IMR-90 (cell line): ENCODE measurements at regions not wholly inside any gene's neighbourhood (a gene's known extent, or its start where the extent isn't known, plus 50 kb on each side); places are given as distances from the start of the nearest gene placed in this dataset.

Experiments
- ATAC-seq: fragments of 200-7000 bp; cut with Tn5 transposase; 2 replicates; pipeline ENCODE4 v1.9.1; 2020; ENCODE audit warnings: low read depth, mild to moderate bottlenecking, moderate library complexity
- BruUV-seq: library from RNA; stranded (reverse); fragments of 400-500 nt; replicated peaks from 2 replicates; lab custom pipeline; 2021; lab: Mats Ljungman, UMichigan
- CTCF ChIA-PET: fragments of 300-600 bp; formaldehyde crosslinking; extraction: SDS; loops from one replicate; lab custom pipeline; 2021; ENCODE audit warnings: antibody characterized with exemption; lab: Yijun Ruan, JAX
- POLR2A ChIA-PET: fragments of 300-600 bp; sonication (Branson Sonifier 250); formaldehyde crosslinking; loops from one replicate; lab custom pipeline; 2022; ENCODE audit warnings: antibody characterized with exemption; ENCODE audit not compliant: unreplicated experiment; lab: Charles Lee
- DNase-seq: peaks from one replicate; pipeline ENCODE4 v3.0.0; 2013
- H2AFZ ChIP-seq: replicated peaks from 2 replicates; pipeline ENCODE3; 2013; ENCODE audit warnings: low read length, mild to moderate bottlenecking; ENCODE audit not compliant: poor library complexity
- H2AK5ac ChIP-seq: 2 replicates; pipeline ENCODE4 v1.6.1; 2013; ENCODE audit warnings: low read depth, low read length, inconsistent platforms
- H2AK9ac ChIP-seq: replicated peaks from 2 replicates; pipeline ENCODE3; 2013; ENCODE audit warnings: mild to moderate bottlenecking, low read depth, low read length, moderate library complexity; ENCODE audit not compliant: poor library complexity
- H2BK120ac ChIP-seq: 2 replicates; pipeline ENCODE4 v1.6.1; 2013; ENCODE audit warnings: low read depth, low read length, inconsistent platforms
- H2BK15ac ChIP-seq: 3 replicates; pipeline ENCODE4 v1.6.1; 2013; ENCODE audit warnings: low read depth, low read length, inconsistent platforms
- H2BK20ac ChIP-seq: 2 replicates; pipeline ENCODE4 v1.6.1; 2013; ENCODE audit warnings: low read depth, mild to moderate bottlenecking, inconsistent platforms, low read length, moderate library complexity
- H2BK5ac ChIP-seq: 2 replicates; pipeline ENCODE4 v1.6.1; 2013; ENCODE audit warnings: mild to moderate bottlenecking, low read depth, low read length, inconsistent platforms; ENCODE audit not compliant: poor library complexity, severe bottlenecking
- H3K14ac ChIP-seq: replicated peaks from 2 replicates; pipeline ENCODE4 v1.6.1; 2013; ENCODE audit warnings: low read depth, low read length, inconsistent platforms
- H3K18ac ChIP-seq: 2 replicates; pipeline ENCODE4 v1.6.1; 2013; ENCODE audit warnings: low read depth, low read length, control low read depth
- H3K23ac ChIP-seq: 2 replicates; pipeline ENCODE4 v1.6.1; 2013; ENCODE audit warnings: low read depth, low read length, inconsistent platforms
- H3K27ac ChIP-seq: 2 replicates; pipeline ENCODE4 v1.5.1; 2013; ENCODE audit warnings: mild to moderate bottlenecking, control low read depth, low read length; ENCODE audit not compliant: insufficient read depth
- H3K27me3 ChIP-seq: 2 replicates; pipeline ENCODE4 v1.6.1; 2013; ENCODE audit warnings: low read length; ENCODE audit not compliant: control insufficient read depth, insufficient read depth
- H3K36me3 ChIP-seq: 2 replicates; pipeline ENCODE4 v1.6.1; 2013; ENCODE audit warnings: low read length, mixed read lengths; ENCODE audit not compliant: control insufficient read depth, insufficient read depth
- H3K4ac ChIP-seq: 2 replicates; pipeline ENCODE4 v1.6.1; 2013; ENCODE audit warnings: low read depth, low read length, inconsistent platforms
- H3K4me1 ChIP-seq: 2 replicates; pipeline ENCODE4 v1.6.1; 2013; ENCODE audit warnings: low read length, mixed read lengths; ENCODE audit not compliant: control insufficient read depth, insufficient read depth
- H3K4me2 ChIP-seq: 2 replicates; pipeline ENCODE4 v1.6.1; 2013; ENCODE audit warnings: low read depth, mild to moderate bottlenecking, control low read depth, low read length, moderate library complexity
- H3K4me3 ChIP-seq: 2 replicates; pipeline ENCODE4 v1.5.1; 2013; ENCODE audit warnings: low read depth, mild to moderate bottlenecking, control low read depth, low read length, moderate library complexity; ENCODE audit not compliant: insufficient read depth
- H3K56ac ChIP-seq: 2 replicates; pipeline ENCODE4 v1.6.1; 2013; ENCODE audit warnings: low read length, inconsistent platforms; ENCODE audit not compliant: insufficient read depth; ENCODE audit errors: extremely low read depth
- H3K79me1 ChIP-seq, 2 experiments: 2 replicates each; pipeline ENCODE4 v1.6.1; 2013; ENCODE audit warnings: low read length in 2 of 2, inconsistent platforms in 1 of 2, low read depth in 1 of 2
- H3K9ac ChIP-seq: 2 replicates; pipeline ENCODE4 v1.6.1; 2013; ENCODE audit warnings: low read depth, low read length, control low read depth
- H3K9me1 ChIP-seq: 2 replicates; pipeline ENCODE4 v1.6.1; 2013; ENCODE audit warnings: low read length, inconsistent platforms; ENCODE audit not compliant: insufficient read depth
- H3K9me3 ChIP-seq: 2 replicates; pipeline ENCODE4 v1.6.1; 2013; ENCODE audit warnings: low read length; ENCODE audit not compliant: control insufficient read depth, insufficient read depth
- H4K20me1 ChIP-seq: 2 replicates; pipeline ENCODE4 v1.6.1; 2013; ENCODE audit warnings: low read length, inconsistent platforms; ENCODE audit not compliant: insufficient read depth
- H4K5ac ChIP-seq: 2 replicates; pipeline ENCODE4 v1.6.1; 2013; ENCODE audit warnings: mild to moderate bottlenecking, low read depth, low read length, control low read depth
- H4K8ac ChIP-seq, 2 experiments: 2 replicates each; pipeline ENCODE4 v1.6.1; 2013; ENCODE audit warnings: low read depth in 2 of 2, low read length in 2 of 2, control low read depth in 1 of 2, inconsistent platforms in 1 of 2
- H4K91ac ChIP-seq: 2 replicates; pipeline ENCODE4 v1.6.1; 2013; ENCODE audit warnings: low read depth, low read length, inconsistent platforms; ENCODE audit not compliant: insufficient read depth
- BHLHE40 ChIP-seq: fragments of 150-350 bp; IDR thresholded peaks from 2 replicates; pipeline ENCODE4 v1.6.1; 2016; ENCODE audit warnings: mild to moderate bottlenecking, low read depth, low read length
- CEBPB ChIP-seq: IDR thresholded peaks from 2 replicates; pipeline ENCODE4 v1.6.1; 2012; ENCODE audit warnings: low read depth, low read length, improper control_type of control experiment
- CHD1 ChIP-seq: IDR thresholded peaks from 2 replicates; pipeline ENCODE4 v1.6.1; 2012; ENCODE audit warnings: low read depth, low read length, improper control_type of control experiment
- ELK1 ChIP-seq: fragments of 150-350 bp; IDR thresholded peaks from 2 replicates; pipeline ENCODE4 v1.6.1; 2016; ENCODE audit warnings: low read depth, mild to moderate bottlenecking, low read length, moderate library complexity, borderline replicate concordance
- FOS ChIP-seq: fragments of 150-350 bp; IDR thresholded peaks from 2 replicates; pipeline ENCODE4 v1.6.1; 2016; ENCODE audit warnings: low read depth, low read length
- MAFK ChIP-seq: IDR thresholded peaks from 2 replicates; pipeline ENCODE4 v1.6.1; 2012; ENCODE audit warnings: low read depth, low read length, improper control_type of control experiment
- MAZ ChIP-seq: IDR thresholded peaks from 2 replicates; pipeline ENCODE4 v1.6.1; 2012; ENCODE audit warnings: low read depth, mild to moderate bottlenecking, low read length, improper control_type of control experiment, moderate library complexity, borderline replicate concordance
- MXI1 ChIP-seq: IDR thresholded peaks from 2 replicates; pipeline ENCODE4 v1.6.1; 2012; ENCODE audit warnings: low read depth, mild to moderate bottlenecking, low read length, moderate library complexity, borderline replicate concordance
- NFE2L2 ChIP-seq: fragments of 150-350 bp; IDR thresholded peaks from 2 replicates; pipeline ENCODE4 v1.6.1; 2016; ENCODE audit warnings: low read depth, mild to moderate bottlenecking, low read length
- POLR2A ChIP-seq: IDR thresholded peaks from 2 replicates; pipeline ENCODE4 v1.6.1; 2012; ENCODE audit warnings: mild to moderate bottlenecking, low read depth, low read length
- RAD21 ChIP-seq: IDR thresholded peaks from 2 replicates; pipeline ENCODE4 v1.6.1; 2012; ENCODE audit warnings: low read length, improper control_type of control experiment
- RCOR1 ChIP-seq: IDR thresholded peaks from 2 replicates; pipeline ENCODE4 v1.6.1; 2012; ENCODE audit warnings: mild to moderate bottlenecking, low read length, improper control_type of control experiment; ENCODE audit not compliant: insufficient replicate concordance
- RFX5 ChIP-seq: IDR thresholded peaks from 2 replicates; pipeline ENCODE4 v1.8.0; 2012; ENCODE audit warnings: low read depth, mild to moderate bottlenecking, low read length, moderate library complexity
- SMC3 ChIP-seq: fragments of 150-350 bp; IDR thresholded peaks from 2 replicates; pipeline ENCODE4 v1.6.1; 2016; ENCODE audit warnings: low read depth, mild to moderate bottlenecking, antibody characterized with exemption, low read length, moderate library complexity
- USF2 ChIP-seq: fragments of 150-350 bp; IDR thresholded peaks from 2 replicates; pipeline ENCODE4 v1.6.1; 2017; ENCODE audit warnings: mild to moderate bottlenecking, antibody characterized with exemption, low read length, low read depth
- WGBS, 2 experiments: methylation state at CpG; one replicate each; pipeline versions ENCODE4 v1.1.5 to v1.1.7; 2013; ENCODE audit warnings: missing lambda C conversion rate in 2 of 2; ENCODE audit not compliant: insufficient read length in 1 of 2; ENCODE audit errors: extremely low coverage in 2 of 2; 5-methylcytosine and 5-hydroxymethylcytosine counted together
- dilution Hi-C: fragments of 300-500 bp; cut with HindIII; formaldehyde crosslinking; loops from one replicate; pipeline ENCODE4 v1.14.3; 2018; ENCODE audit warnings: low sequenced_read_pairs; ENCODE audit not compliant: unreplicated experiment
- in situ Hi-C: fragments of 300-500 bp; cut with MboI; formaldehyde crosslinking; loops from 3 replicates; pipeline ENCODE4 v1.14.3; 2019; ENCODE audit warnings: low sequenced_read_pairs, inconsistent platforms, mixed read lengths
- intact Hi-C: fragments of 100-400 bp; cut with micrococcal nuclease; formaldehyde crosslinking; loops from 2 replicates; pipeline ENCODE4 v1.10.0; 2022
- TF ChIP-seq, protein P1 (sequence below): conservative IDR thresholded peaks from 2 replicates; pipeline ENCODE4 v1.5.1; 2012; ENCODE audit warnings: mild to moderate bottlenecking, low read depth, low read length, improper control_type of control experiment

- H4K91ac ChIP-seq: no peak overlapping the region
- no peak overlapping the region for H2BK15ac ChIP-seq
- no peak overlapping the region for H3K27ac ChIP-seq
- H3K14ac ChIP-seq: no peak overlapping the region
- H3K9me3 ChIP-seq: no peaks in the 10 kb centered on the region
- intact Hi-C loops (no loop called here), in situ Hi-C loops (no loop called here), dilution Hi-C loops (no loop called here)
- H4K20me1 ChIP-seq: no peaks in the 10 kb centered on the region
- H3K18ac ChIP-seq: no peak overlapping the region
- H3K9ac ChIP-seq: no peak overlapping the region
- WGBS, 2 experiments: 79% methylated on average over 9 of the region's 21 CpGs; no CpG with 5 or more reads in 1 of the 2 experiments
- no peak overlapping the region for H3K4me2 ChIP-seq
- no peaks in the 10 kb centered on the region for H3K36me3 ChIP-seq
- H3K9me1 ChIP-seq: no peaks in the 10 kb centered on the region
- no peak overlapping the region for H2BK120ac ChIP-seq
- ChIA-PET POLR2A (no interaction called here), CTCF (no interaction called here)
- no peak for DNase-seq
- no peak overlapping the region for H2AK9ac ChIP-seq
- peaks cover 55% of the 10 kb centered on the region for H3K27me3 ChIP-seq
- BruUV-seq: no TSS peak
- no peak for ATAC-seq
- no peak overlapping the region for H2BK20ac ChIP-seq
- no peak overlapping the region for H3K56ac ChIP-seq
- no peak overlapping the region for H3K4ac ChIP-seq
- no peak overlapping the region for H2BK5ac ChIP-seq
- no peak overlapping the region for H3K23ac ChIP-seq
- H3K4me3 ChIP-seq: no peak overlapping the region
- TF ChIP-seq NFE2L2 (no peak), POLR2A (no peak), CEBPB (no peak), MAZ (no peak), RAD21 (no peak), MXI1 (no peak), ELK1 (no peak), CHD1 (no peak), FOS (no peak), RFX5 (no peak), SMC3 (no peak), USF2 (no peak), RCOR1 (no peak), BHLHE40 (no peak), MAFK (no peak)
- TF ChIP-seq, protein P1, sequence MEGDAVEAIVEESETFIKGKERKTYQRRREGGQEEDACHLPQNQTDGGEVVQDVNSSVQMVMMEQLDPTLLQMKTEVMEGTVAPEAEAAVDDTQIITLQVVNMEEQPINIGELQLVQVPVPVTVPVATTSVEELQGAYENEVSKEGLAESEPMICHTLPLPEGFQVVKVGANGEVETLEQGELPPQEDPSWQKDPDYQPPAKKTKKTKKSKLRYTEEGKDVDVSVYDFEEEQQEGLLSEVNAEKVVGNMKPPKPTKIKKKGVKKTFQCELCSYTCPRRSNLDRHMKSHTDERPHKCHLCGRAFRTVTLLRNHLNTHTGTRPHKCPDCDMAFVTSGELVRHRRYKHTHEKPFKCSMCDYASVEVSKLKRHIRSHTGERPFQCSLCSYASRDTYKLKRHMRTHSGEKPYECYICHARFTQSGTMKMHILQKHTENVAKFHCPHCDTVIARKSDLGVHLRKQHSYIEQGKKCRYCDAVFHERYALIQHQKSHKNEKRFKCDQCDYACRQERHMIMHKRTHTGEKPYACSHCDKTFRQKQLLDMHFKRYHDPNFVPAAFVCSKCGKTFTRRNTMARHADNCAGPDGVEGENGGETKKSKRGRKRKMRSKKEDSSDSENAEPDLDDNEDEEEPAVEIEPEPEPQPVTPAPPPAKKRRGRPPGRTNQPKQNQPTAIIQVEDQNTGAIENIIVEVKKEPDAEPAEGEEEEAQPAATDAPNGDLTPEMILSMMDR: no peak
- H2AFZ ChIP-seq: no peak overlapping the region
- no peak overlapping the region for H2AK5ac ChIP-seq
- H3K79me1 ChIP-seq: no peaks in the 10 kb centered on the region
- H4K8ac ChIP-seq: no peak overlapping the region
- no peaks in the 10 kb centered on the region for H3K4me1 ChIP-seq
- H4K5ac ChIP-seq: no peak overlapping the region
Measured at GRCh38 chr17:77569846-77570564, 388.5 kb upstream of the TNRC6C start.
